Lung (tissue), 11 donors: ENCODE measurements at regions not wholly inside any gene's neighbourhood (a gene's known extent, or its start where the extent isn't known, plus 50 kb on each side); places are given as distances from the start of the nearest gene placed in this dataset.
"Not testable (repeated sequence)": the region's sequence is repeated elsewhere in the genome, so short reads cannot be mapped to it uniquely, and the experiment has no call there.

Source experiments
- ATAC-seq: fragments of 200-7000 bp; cut with Tn5 transposase; one replicate; pipeline ENCODE4 v1.9.1; 2020; ENCODE audit warnings: moderate number of reproducible peaks; ENCODE audit not compliant: insufficient read depth, low FRiP score
- DNase-seq, 3 donors: peaks; one replicate each; pipeline ENCODE4 v3.0.0-alpha.2; 2013 to 2017
- H3K27ac ChIP-seq, 2 donors: one replicate each; pipeline ENCODE4 v1.5.1; 2013; ENCODE audit warnings: mild to moderate bottlenecking in 2 of 2, moderate library complexity in 2 of 2, control low read depth in 1 of 2, inconsistent platforms in 1 of 2, low read depth in 1 of 2, low read length in 1 of 2
- H3K27me3 ChIP-seq, 3 donors: one replicate each; pipeline ENCODE4 v1.5.1; 2013; ENCODE audit warnings: low read length in 2 of 3; ENCODE audit not compliant: control insufficient read depth in 3 of 3, insufficient read depth in 3 of 3
- H3K36me3 ChIP-seq, 4 donors: one replicate each; pipeline ENCODE4 v1.5.1; 2013; ENCODE audit warnings: low read length in 4 of 4, mild to moderate bottlenecking in 1 of 4, moderate library complexity in 1 of 4; ENCODE audit not compliant: control insufficient read depth in 4 of 4, insufficient read depth in 4 of 4
- H3K4me1 ChIP-seq, 5 donors: one replicate each; pipeline ENCODE4 v1.5.1; 2013; ENCODE audit warnings: low read length in 5 of 5, mild to moderate bottlenecking in 2 of 5, moderate library complexity in 1 of 5; ENCODE audit not compliant: control insufficient read depth in 5 of 5, insufficient read depth in 5 of 5
- H3K4me3 ChIP-seq: one replicate; pipeline ENCODE4 v1.5.1; 2013; ENCODE audit warnings: mild to moderate bottlenecking, control low read depth, moderate library complexity
- H3K9ac ChIP-seq, 2 donors: one replicate each; pipeline ENCODE4 v1.5.1; 2013; ENCODE audit warnings: low read length in 2 of 2, control low read depth in 1 of 2; ENCODE audit not compliant: insufficient read depth in 1 of 2
- H3K9me3 ChIP-seq, 4 donors: one replicate each; pipeline ENCODE4 v1.5.1; 2013; ENCODE audit warnings: low read length in 3 of 4, mild to moderate bottlenecking in 1 of 4, moderate library complexity in 1 of 4; ENCODE audit not compliant: control insufficient read depth in 4 of 4, insufficient read depth in 3 of 4
- WGBS, 2 donors: extraction: QIAGEN DNeasy Blood & Tissue Kit; methylation state at CpG; one replicate each; pipeline ENCODE4 v1.1.7; 2013; 5-methylcytosine and 5-hydroxymethylcytosine counted together
- TF ChIP-seq, protein P1 (sequence below): IDR thresholded peaks from 2 replicates; pipeline ENCODE4 v1.5.1; 2012; ENCODE audit warnings: mild to moderate bottlenecking; ENCODE audit errors: control extremely low read depth, extremely low read depth
- donor health status: control.
- donor health status: control.
- donor health status: Bipolar disorder and iron deficiency.
- donor health status: healthy.
- donor health status: DM: yes; HTN: yes; CAD: no.

GRCh38 chr14:22358726-22359125 lies 230.3 kb downstream of the DAD1 start:
- Histone ChIP-seq H3K9me3 (peaks cover 0 to 2% (median 0%) of the 10 kb centered on the region in 4 donors), H3K4me3 (no peak overlapping the region)
- ATAC-seq, result no peak

DNA sequence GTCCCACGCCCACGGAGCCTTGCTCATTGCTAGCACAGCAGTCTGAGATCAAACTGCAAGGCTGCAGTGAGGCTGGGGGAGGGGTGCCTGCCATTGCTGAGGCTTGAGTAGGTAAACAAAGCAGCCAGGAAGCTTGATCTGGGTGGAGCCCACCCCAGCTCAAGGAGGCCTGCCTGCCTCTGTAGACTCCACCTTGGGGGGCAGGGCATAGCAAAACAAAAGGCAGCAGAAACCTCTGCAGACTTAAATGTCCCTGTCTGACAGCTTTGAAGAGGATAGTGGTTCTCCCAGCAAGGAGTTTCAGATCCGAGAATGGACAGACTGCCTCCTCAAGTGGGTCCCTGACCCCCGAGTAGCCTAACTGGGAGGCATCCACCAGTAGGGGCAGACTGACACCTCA lies 239.7 kb downstream of the DAD1 start:
- H3K4me3 ChIP-seq, H3K4me1 ChIP-seq, H3K27ac ChIP-seq, H3K27me3 ChIP-seq, ATAC-seq, H3K9ac ChIP-seq, DNase-seq, H3K9me3 ChIP-seq, H3K36me3 ChIP-seq: not testable (repeated sequence)
- WGBS, 2 donors, result 74 to 86% methylated on average over 4 of the region's 4 CpGs

More at GRCh38 chr14:22358726-22359125, 230.3 kb downstream of the DAD1 start:
- no peak for DNase-seq
- Histone ChIP-seq H3K27ac (no peak overlapping the region), H3K36me3 (no peaks in the 10 kb centered on the region), H3K9ac (no peak overlapping the region), H3K4me1 (no peaks in the 10 kb centered on the region), H3K27me3 (no peaks in the 10 kb centered on the region)
- TF ChIP-seq, protein P1, sequence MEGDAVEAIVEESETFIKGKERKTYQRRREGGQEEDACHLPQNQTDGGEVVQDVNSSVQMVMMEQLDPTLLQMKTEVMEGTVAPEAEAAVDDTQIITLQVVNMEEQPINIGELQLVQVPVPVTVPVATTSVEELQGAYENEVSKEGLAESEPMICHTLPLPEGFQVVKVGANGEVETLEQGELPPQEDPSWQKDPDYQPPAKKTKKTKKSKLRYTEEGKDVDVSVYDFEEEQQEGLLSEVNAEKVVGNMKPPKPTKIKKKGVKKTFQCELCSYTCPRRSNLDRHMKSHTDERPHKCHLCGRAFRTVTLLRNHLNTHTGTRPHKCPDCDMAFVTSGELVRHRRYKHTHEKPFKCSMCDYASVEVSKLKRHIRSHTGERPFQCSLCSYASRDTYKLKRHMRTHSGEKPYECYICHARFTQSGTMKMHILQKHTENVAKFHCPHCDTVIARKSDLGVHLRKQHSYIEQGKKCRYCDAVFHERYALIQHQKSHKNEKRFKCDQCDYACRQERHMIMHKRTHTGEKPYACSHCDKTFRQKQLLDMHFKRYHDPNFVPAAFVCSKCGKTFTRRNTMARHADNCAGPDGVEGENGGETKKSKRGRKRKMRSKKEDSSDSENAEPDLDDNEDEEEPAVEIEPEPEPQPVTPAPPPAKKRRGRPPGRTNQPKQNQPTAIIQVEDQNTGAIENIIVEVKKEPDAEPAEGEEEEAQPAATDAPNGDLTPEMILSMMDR, result no peak

- Histone ChIP-seq H3K27ac (no peak overlapping the region), H3K27me3 (no peaks in the 10 kb centered on the region), H3K9me3 (peaks cover 0 to 8% (median 2%) of the 10 kb centered on the region in 4 donors), H3K9ac (no peak overlapping the region), H3K4me3 (no peak overlapping the region), H3K36me3 (no peaks in the 10 kb centered on the region), H3K4me1 (peaks cover 0 to 6% (median 0%) of the 10 kb centered on the region in 5 donors)
- ATAC-seq (no peak), DNase-seq (no peak)
- WGBS, 2 donors, result 88 to 91% methylated on average over 3 of the region's 3 CpGs
- TF ChIP-seq, protein P1, result no peak
Observed at GRCh38 chr14:22344673-22345072, 244.4 kb downstream of the DAD1 start.

- not testable (repeated sequence) for H3K27me3 ChIP-seq, H3K36me3 ChIP-seq, ATAC-seq, H3K9me3 ChIP-seq, H3K9ac ChIP-seq, DNase-seq, H3K27ac ChIP-seq, H3K4me3 ChIP-seq
- 73 to 82% methylated on average over 4 of the region's 4 CpGs for WGBS, 2 donors
- peaks cover 0 to 11% (median 0%) of the 10 kb centered on the region in 5 donors for H3K4me1 ChIP-seq
Observed at GRCh38 chr14:22344209-22344608, 244.8 kb downstream of the DAD1 start.

DNA sequence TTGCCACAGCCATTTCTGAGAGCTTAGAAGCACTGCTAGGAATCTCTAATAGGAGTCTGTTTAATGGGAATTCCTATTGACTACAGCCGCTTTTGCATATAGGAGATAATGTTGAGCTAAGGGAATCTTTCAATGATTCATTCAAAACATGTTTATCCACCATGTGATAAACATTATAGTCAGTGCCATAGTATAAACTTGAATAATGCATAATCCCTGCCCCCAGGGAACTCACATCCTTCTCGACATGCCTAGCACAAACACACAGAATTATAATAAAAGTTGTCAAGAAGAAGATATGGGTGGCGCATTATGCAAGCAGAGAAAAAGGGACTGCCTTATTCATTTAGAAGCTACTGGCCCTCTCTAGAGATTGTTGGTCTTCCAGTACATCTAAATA lies 248.0 kb downstream of the DAD1 start:
- ATAC-seq, result no peak
- Histone ChIP-seq H3K4me3 (no peak overlapping the region), H3K27me3 (no peaks in the 10 kb centered on the region), H3K36me3 (no peaks in the 10 kb centered on the region), H3K9ac (no peak overlapping the region), H3K27ac (no peak overlapping the region), H3K9me3 (peaks cover 0 to 8% (median 2%) of the 10 kb centered on the region in 4 donors), H3K4me1 (peaks cover 0 to 20% (median 0%) of the 10 kb centered on the region in 5 donors)
- WGBS, 2 donors, result 86 to 93% methylated on average over 3 of the region's 3 CpGs
- TF ChIP-seq, protein P1, result no peak
- no peak for DNase-seq
